Testis (tissue), 2 donors: ENCODE measurements at regions not wholly inside any gene's neighbourhood (a gene's known extent, or its start where the extent isn't known, plus 50 kb on each side); places are given as distances from the start of the nearest gene placed in this dataset.

Source experiments
- DNase-seq: peaks from one replicate; pipeline ENCODE4 v3.0.0-alpha.2; 2019
- H3K27ac ChIP-seq, 2 donors: fragments of 200-600 bp; sonication (generic); one replicate each; pipeline ENCODE4 v1.5.1; 2019
- H3K27me3 ChIP-seq: fragments of 200-600 bp; sonication (generic); one replicate; pipeline ENCODE4 v1.5.1; 2019
- H3K36me3 ChIP-seq: fragments of 200-600 bp; sonication (generic); one replicate; pipeline ENCODE4 v1.5.1; 2017; ENCODE audit warnings: low read depth; ENCODE audit errors: missing control alignments
- H3K4me1 ChIP-seq: fragments of 200-600 bp; sonication (generic); one replicate; pipeline ENCODE4 v1.5.1; 2019
- H3K4me3 ChIP-seq, 2 donors: fragments of 200-600 bp; sonication (generic); one replicate each; pipeline ENCODE4 v1.5.1; 2017 to 2019
- H3K9me3 ChIP-seq: fragments of 200-600 bp; sonication (generic); one replicate; pipeline ENCODE4 v1.5.1; 2017
- CTCF ChIP-seq, 3 experiments: fragments of 450-650 bp in 2 of 3; fragments of 200-600 bp in 1 of 3; sonication (generic) in 1 of 3; IDR thresholded peaks; one replicate each; pipeline ENCODE4 v1.5.1; 2016 to 2019; ENCODE audit warnings: antibody characterized with exemption in 3 of 3, mild to moderate bottlenecking in 2 of 3, moderate library complexity in 1 of 3
- POLR2A ChIP-seq: fragments of 450-650 bp; IDR thresholded peaks from one replicate; pipeline ENCODE4 v1.6.1; 2017; ENCODE audit warnings: antibody characterized with exemption, mild to moderate bottlenecking, moderate library complexity
- WGBS, 2 donors: methylation state at CpG; one replicate each; pipeline ENCODE4 v1.1.5; 2018; 5-methylcytosine and 5-hydroxymethylcytosine counted together
- intact Hi-C: fragments of 100-400 bp; cut with DNase I; formaldehyde crosslinking; loops from one replicate; pipeline ENCODE4 v1.15.1; 2023; ENCODE audit warnings: low total_unique reads

- intact Hi-C loops, result no loop called here
- DNase-seq, result no peak
Measured at GRCh38 chr3:176796371-176796770, 400.9 kb downstream of the TBL1XR1 start.

GRCh38 chr3:176795891-176796290 lies 401.4 kb downstream of the TBL1XR1 start:
- TF ChIP-seq CTCF (IDR thresholded peaks at IDR 0.05), result no peak
- TF ChIP-seq POLR2A, result no peak
- WGBS, 2 donors, result 66 to 67% methylated on average over 2 of the region's 2 CpGs
- H3K27me3 ChIP-seq, result no peaks in the 10 kb centered on the region
- no peak overlapping the region for H3K27ac ChIP-seq
- intact Hi-C loops, result no loop called here
- DNase-seq, result no peak
- no peaks in the 10 kb centered on the region for H3K4me1 ChIP-seq
- no peaks in the 10 kb centered on the region for H3K36me3 ChIP-seq
- H3K4me3 ChIP-seq, result no peak overlapping the region
- no peaks in the 10 kb centered on the region for H3K9me3 ChIP-seq

More at GRCh38 chr3:176796371-176796770, 400.9 kb downstream of the TBL1XR1 start:
- no peaks in the 10 kb centered on the region for H3K9me3 ChIP-seq
- WGBS, 2 donors, result 91 to 96% methylated on average over 2 of the region's 2 CpGs
- H3K4me1 ChIP-seq, result no peaks in the 10 kb centered on the region
- no peak for TF ChIP-seq CTCF (IDR thresholded peaks at IDR 0.05)
- no peak for TF ChIP-seq POLR2A
- H3K27me3 ChIP-seq, result no peaks in the 10 kb centered on the region
- H3K36me3 ChIP-seq, result no peaks in the 10 kb centered on the region
- no peak overlapping the region for H3K4me3 ChIP-seq
- no peak overlapping the region for H3K27ac ChIP-seq

GRCh38 chr3:176794406-176794805 lies 402.9 kb downstream of the TBL1XR1 start:
- WGBS, 2 donors, result 80 to 85% methylated on average over 3 of the region's 3 CpGs

GRCh38 chr3:176789947-176790346 lies 407.3 kb downstream of the TBL1XR1 start:
- Histone ChIP-seq H3K4me3 (no peak overlapping the region), H3K27ac (no peak overlapping the region), H3K36me3 (no peaks in the 10 kb centered on the region), H3K4me1 (no peaks in the 10 kb centered on the region), H3K9me3 (no peaks in the 10 kb centered on the region), H3K27me3 (no peaks in the 10 kb centered on the region)
- TF ChIP-seq CTCF (IDR thresholded peaks at IDR 0.05) (no peak), POLR2A (no peak)
- intact Hi-C loops, result no loop called here
- DNase-seq, result no peak
- WGBS, 2 donors, result 87 to 91% methylated on average over 3 of the region's 3 CpGs

More at GRCh38 chr3:176794406-176794805, 402.9 kb downstream of the TBL1XR1 start:
- H3K9me3 ChIP-seq, result no peaks in the 10 kb centered on the region
- H3K4me1 ChIP-seq, result no peaks in the 10 kb centered on the region
- no peak overlapping the region for H3K27ac ChIP-seq
- no peak for DNase-seq
- no peak overlapping the region for H3K4me3 ChIP-seq
- no peaks in the 10 kb centered on the region for H3K36me3 ChIP-seq
- no peaks in the 10 kb centered on the region for H3K27me3 ChIP-seq
- no peak for TF ChIP-seq CTCF (IDR thresholded peaks at IDR 0.05)
- TF ChIP-seq POLR2A, result no peak
- intact Hi-C loops, result no loop called here

GRCh38 chr3:176789281-176789705 lies 408.0 kb downstream of the TBL1XR1 start:
- Histone ChIP-seq H3K27ac (no peak overlapping the region), H3K9me3 (no peaks in the 10 kb centered on the region), H3K4me3 (no peak overlapping the region), H3K36me3 (no peaks in the 10 kb centered on the region), H3K27me3 (no peaks in the 10 kb centered on the region), H3K4me1 (no peaks in the 10 kb centered on the region)
- DNase-seq, result no peak
- TF ChIP-seq POLR2A (no peak), CTCF (IDR thresholded peaks at IDR 0.05) (no peak)
- intact Hi-C loops, result no loop called here
- WGBS, 2 donors, result 92% methylated on average over 1 of the region's 1 CpG
